CD4-positive, alpha-beta T cell treated with Interleukin-6 for 4 hours (primary cell): ENCODE measurements at regions not wholly inside any gene's neighbourhood (a gene's known extent, or its start where the extent isn't known, plus 50 kb on each side); places are given as distances from the start of the nearest gene placed in this dataset.

Experiments used
- DNase-seq: peaks from one replicate; pipeline ENCODE4 v3.0.0-alpha.2; 2020; ENCODE audit warnings: mixed read lengths

GRCh38 chr5:2929779-2930178 is 178.3 kb upstream of the IRX2 start:
- DNase-seq: no peak

- DNase-seq: no peak
Measured at GRCh38 chr5:2921651-2922050, 170.2 kb upstream of the IRX2 start.

GRCh38 chr5:2921176-2921575 is 169.7 kb upstream of the IRX2 start:
- no peak for DNase-seq

- no peak for DNase-seq
Measured at GRCh38 chr5:2920312-2920711, 168.8 kb upstream of the IRX2 start.

GRCh38 chr5:2919310-2920018 is 168.0 kb upstream of the IRX2 start:
- DNase-seq: no peak

- no peak for DNase-seq
Measured at GRCh38 chr5:2917524-2917923, 166.0 kb upstream of the IRX2 start.

- DNase-seq: no peak
Measured at GRCh38 chr5:2917093-2917492, 165.6 kb upstream of the IRX2 start.

- no peak for DNase-seq
Measured at GRCh38 chr5:2916076-2916682, 164.7 kb upstream of the IRX2 start.

- DNase-seq: no peak
Measured at GRCh38 chr5:2914981-2915484, 163.6 kb upstream of the IRX2 start.

- DNase-seq: no peak
Measured at GRCh38 chr5:2914022-2914661, 162.7 kb upstream of the IRX2 start.

GRCh38 chr5:2913281-2913680 is 161.8 kb upstream of the IRX2 start:
- no peak for DNase-seq

- no peak for DNase-seq
Measured at GRCh38 chr5:2912741-2913140, 161.3 kb upstream of the IRX2 start.

- no peak for DNase-seq
Measured at GRCh38 chr5:2910401-2911175, 159.1 kb upstream of the IRX2 start.

GRCh38 chr5:2909035-2909434 is 157.6 kb upstream of the IRX2 start:
- no peak for DNase-seq

GRCh38 chr5:2908086-2908485 is 156.6 kb upstream of the IRX2 start:
- DNase-seq: no peak

GRCh38 chr5:2906302-2907090 is 155.0 kb upstream of the IRX2 start:
- DNase-seq: no peak

GRCh38 chr5:2905741-2906140 is 154.3 kb upstream of the IRX2 start:
- no peak for DNase-seq

- no peak for DNase-seq
Measured at GRCh38 chr5:2904956-2905355, 153.5 kb upstream of the IRX2 start.

GRCh38 chr5:2904399-2904798 is 152.9 kb upstream of the IRX2 start:
- no peak for DNase-seq

- DNase-seq: no peak
Measured at GRCh38 chr5:2903451-2904395, 152.2 kb upstream of the IRX2 start.

- no peak for DNase-seq
Measured at GRCh38 chr5:2902742-2903297, 151.3 kb upstream of the IRX2 start.
